Sigmoid colon (tissue), 6 donors: ENCODE measurements at regions not wholly inside any gene's neighbourhood (a gene's known extent, or its start where the extent isn't known, plus 50 kb on each side); places are given as distances from the start of the nearest gene placed in this dataset.
"Not testable (repeated sequence)": the region's sequence is repeated elsewhere in the genome, so short reads cannot be mapped to it uniquely, and the experiment has no call there.

Source experiments
- DNase-seq: peaks from one replicate; pipeline ENCODE4 v3.0.0-alpha.2; 2019
- H3K27ac ChIP-seq, 4 donors: fragments of 200-600 bp; sonication (generic); one replicate each; pipeline ENCODE4 v1.5.1; 2016 to 2019; ENCODE audit warnings: mild to moderate bottlenecking in 1 of 4
- H3K27me3 ChIP-seq, 3 donors: fragments of 200-600 bp; sonication (generic); one replicate each; pipeline ENCODE4 v1.5.1; 2019; ENCODE audit warnings: mild to moderate bottlenecking in 1 of 3
- H3K36me3 ChIP-seq, 4 donors: fragments of 200-600 bp; sonication (generic); one replicate each; pipeline ENCODE4 v1.5.1; 2016 to 2019
- H3K4me1 ChIP-seq, 4 donors: fragments of 200-600 bp; sonication (generic); one replicate each; pipeline ENCODE4 v1.5.1; 2017 to 2019
- H3K4me3 ChIP-seq, 4 donors: fragments of 200-600 bp; sonication (generic); one replicate each; pipeline ENCODE4 v1.5.1; 2017 to 2019; ENCODE audit warnings: mild to moderate bottlenecking in 2 of 4, moderate library complexity in 1 of 4
- H3K9me3 ChIP-seq, 4 donors: fragments of 200-600 bp in 3 of 4; sonication (generic) in 3 of 4; one replicate each; pipeline versions ENCODE4 v1.5.1 to v1.6.1; 2013 to 2019
- EP300 ChIP-seq, 4 donors: sonication (generic); formaldehyde crosslinking; IDR thresholded peaks; one replicate each; pipeline ENCODE4 v1.6.1; 2017; ENCODE audit warnings: antibody characterized with exemption in 4 of 4
- POLR2A ChIP-seq, 2 donors: fragments of 450-650 bp; IDR thresholded peaks; one replicate each; pipeline ENCODE4 v1.6.1; 2016; ENCODE audit warnings: antibody characterized with exemption in 2 of 2, mild to moderate bottlenecking in 2 of 2, moderate library complexity in 2 of 2
- POLR2AphosphoS5 ChIP-seq, 4 donors: sonication (generic); formaldehyde crosslinking; IDR thresholded peaks; one replicate each; pipeline ENCODE4 v1.6.1; 2017; ENCODE audit warnings: antibody characterized with exemption in 4 of 4
- WGBS, 2 donors: extraction: QIAGEN DNeasy Blood & Tissue Kit; methylation state at CpG; one replicate each; pipeline ENCODE4 v1.1.7; 2013; 5-methylcytosine and 5-hydroxymethylcytosine counted together
- intact Hi-C: fragments of 100-400 bp; cut with DNase I; formaldehyde crosslinking; loops from one replicate; pipeline ENCODE4 v1.15.1; 2023
- TF ChIP-seq, protein P1 (sequence below), 4 experiments: fragments of 450-650 bp in 3 of 4; fragments of 200-600 bp in 1 of 4; IDR thresholded peaks; one replicate each; pipeline ENCODE4 v1.5.1; 2016 to 2019; ENCODE audit warnings: antibody characterized with exemption in 4 of 4, mild to moderate bottlenecking in 3 of 4, moderate library complexity in 2 of 4
- donor health status: healthy with polysubstance abuse.
- donor health status: healthy.

DNA sequence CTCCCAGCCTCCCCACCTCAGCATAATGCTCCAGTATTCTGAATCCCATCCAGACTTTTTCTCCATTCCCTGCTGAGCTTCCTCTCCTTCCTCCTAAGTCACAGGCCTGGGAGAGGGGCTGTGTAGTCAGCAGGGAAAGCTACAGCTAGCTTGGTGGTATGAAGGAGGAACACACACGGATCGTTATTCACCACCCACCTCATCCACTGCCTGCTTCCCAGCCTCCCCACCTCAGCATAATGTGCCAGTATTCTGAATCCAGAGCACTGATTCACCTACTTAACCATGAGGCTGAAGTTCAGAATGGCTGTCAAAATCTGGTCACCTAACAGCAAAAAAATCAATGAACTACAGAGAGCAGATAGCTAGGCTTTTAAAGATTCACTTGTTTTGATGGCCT, 806.6 kb upstream of the AMELY start:
- intact Hi-C loops = no loop called here
- no peak overlapping the region for H3K27ac ChIP-seq
- peaks cover 0 to 18% (median 0%) of the 10 kb centered on the region in 4 donors for H3K4me1 ChIP-seq
- WGBS, 2 donors = 88 to 89% methylated on average over 2 of the region's 2 CpGs
- TF ChIP-seq POLR2A (IDR thresholded peaks at IDR 0.05) (no peak), POLR2AphosphoS5 (IDR thresholded peaks at IDR 0.05) (no peak), EP300 (IDR thresholded peaks at IDR 0.05) (no peak)
- TF ChIP-seq, protein P1, sequence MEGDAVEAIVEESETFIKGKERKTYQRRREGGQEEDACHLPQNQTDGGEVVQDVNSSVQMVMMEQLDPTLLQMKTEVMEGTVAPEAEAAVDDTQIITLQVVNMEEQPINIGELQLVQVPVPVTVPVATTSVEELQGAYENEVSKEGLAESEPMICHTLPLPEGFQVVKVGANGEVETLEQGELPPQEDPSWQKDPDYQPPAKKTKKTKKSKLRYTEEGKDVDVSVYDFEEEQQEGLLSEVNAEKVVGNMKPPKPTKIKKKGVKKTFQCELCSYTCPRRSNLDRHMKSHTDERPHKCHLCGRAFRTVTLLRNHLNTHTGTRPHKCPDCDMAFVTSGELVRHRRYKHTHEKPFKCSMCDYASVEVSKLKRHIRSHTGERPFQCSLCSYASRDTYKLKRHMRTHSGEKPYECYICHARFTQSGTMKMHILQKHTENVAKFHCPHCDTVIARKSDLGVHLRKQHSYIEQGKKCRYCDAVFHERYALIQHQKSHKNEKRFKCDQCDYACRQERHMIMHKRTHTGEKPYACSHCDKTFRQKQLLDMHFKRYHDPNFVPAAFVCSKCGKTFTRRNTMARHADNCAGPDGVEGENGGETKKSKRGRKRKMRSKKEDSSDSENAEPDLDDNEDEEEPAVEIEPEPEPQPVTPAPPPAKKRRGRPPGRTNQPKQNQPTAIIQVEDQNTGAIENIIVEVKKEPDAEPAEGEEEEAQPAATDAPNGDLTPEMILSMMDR (IDR thresholded peaks at IDR 0.05) = no peak
- H3K36me3 ChIP-seq = no peaks in the 10 kb centered on the region
- H3K9me3 ChIP-seq = no peaks in the 10 kb centered on the region
- no peak for DNase-seq
- no peak overlapping the region for H3K4me3 ChIP-seq
- no peaks in the 10 kb centered on the region for H3K27me3 ChIP-seq

DNA sequence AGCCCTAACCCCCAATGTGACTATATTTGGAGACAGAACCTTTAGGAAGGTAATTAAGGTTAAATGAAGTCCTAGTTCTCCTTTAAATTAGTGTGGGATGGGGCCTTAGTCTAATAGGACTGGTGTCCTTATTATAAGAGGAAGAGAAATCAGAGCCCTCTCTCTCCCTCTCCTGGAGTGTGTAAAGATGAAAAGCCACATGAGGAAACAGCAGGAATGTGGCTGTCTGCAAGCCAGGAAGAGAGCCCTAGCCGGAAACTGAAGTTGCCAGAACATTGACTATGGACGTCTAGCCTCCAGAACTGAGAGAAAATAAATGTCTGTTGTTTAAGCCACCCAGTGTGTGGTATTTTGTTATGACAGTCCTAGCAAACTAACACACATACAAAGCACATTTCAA, 802.9 kb upstream of the AMELY start:
- no peak for TF ChIP-seq POLR2A (IDR thresholded peaks at IDR 0.05)
- no peak for TF ChIP-seq EP300 (IDR thresholded peaks at IDR 0.05)
- TF ChIP-seq POLR2AphosphoS5 (IDR thresholded peaks at IDR 0.05) = no peak
- TF ChIP-seq, protein P1 (IDR thresholded peaks at IDR 0.05) = no peak
- intact Hi-C loops = no loop called here
- Histone ChIP-seq H3K27ac (no peak overlapping the region), H3K36me3 (no peaks in the 10 kb centered on the region), H3K9me3 (no peaks in the 10 kb centered on the region), H3K4me1 (peaks cover 0 to 14% (median 0%) of the 10 kb centered on the region in 4 donors), H3K4me3 (no peak overlapping the region), H3K27me3 (no peaks in the 10 kb centered on the region)
- no peak for DNase-seq
- 24 to 30% methylated on average over 2 of the region's 2 CpGs for WGBS, 2 donors

DNA sequence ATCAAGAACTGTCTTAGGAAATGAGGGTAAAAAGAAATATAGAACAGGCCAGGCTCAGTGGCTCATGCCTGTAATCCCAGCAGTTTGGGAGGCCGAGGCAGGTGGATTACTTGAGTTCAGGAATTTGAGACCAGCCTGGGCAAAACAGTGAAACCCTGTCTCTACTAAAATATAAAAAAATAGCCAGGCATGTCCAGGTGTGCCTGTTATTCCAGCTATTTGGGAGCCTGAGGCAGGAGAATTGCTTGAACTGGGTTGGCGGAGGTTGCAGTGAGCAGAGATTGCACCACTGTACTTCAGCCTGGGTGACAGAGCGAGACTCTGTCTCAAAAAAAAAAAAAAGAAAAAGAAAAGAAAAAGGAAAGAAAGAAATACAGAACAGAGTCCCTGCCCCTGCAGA, 802.2 kb upstream of the AMELY start:
- H3K36me3 ChIP-seq, intact Hi-C loops, H3K27ac ChIP-seq, H3K4me1 ChIP-seq, H3K4me3 ChIP-seq, DNase-seq, H3K9me3 ChIP-seq, H3K27me3 ChIP-seq: not testable (repeated sequence)
- WGBS, 2 donors = 95 to 98% methylated on average over 3 of the region's 3 CpGs

DNA sequence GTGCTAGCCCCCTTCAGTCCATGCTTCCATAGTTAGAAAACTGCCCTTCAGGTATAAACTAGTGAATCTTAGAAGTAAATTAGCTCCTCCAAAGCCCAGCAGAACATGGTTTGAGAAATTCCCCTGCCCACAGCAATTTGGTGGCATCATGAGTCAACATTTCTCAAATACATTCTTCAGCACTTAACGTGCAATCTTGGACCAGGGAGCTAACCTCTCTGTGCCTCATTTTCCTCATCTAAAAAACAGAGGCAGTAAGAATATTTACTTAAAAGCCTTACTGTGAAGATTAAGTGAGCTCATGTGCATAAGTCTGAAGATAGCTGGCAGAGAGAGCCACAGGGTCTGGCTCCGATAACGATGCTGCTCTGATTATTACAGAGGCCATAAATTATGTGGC, 800.7 kb upstream of the AMELY start:
- DNase-seq = no peak
- no peaks in the 10 kb centered on the region for H3K36me3 ChIP-seq
- no peaks in the 10 kb centered on the region for H3K4me1 ChIP-seq
- no peaks in the 10 kb centered on the region for H3K9me3 ChIP-seq
- no peak for TF ChIP-seq POLR2A (IDR thresholded peaks at IDR 0.05)
- no peak for TF ChIP-seq POLR2AphosphoS5 (IDR thresholded peaks at IDR 0.05)
- no peaks in the 10 kb centered on the region for H3K27me3 ChIP-seq
- no peak overlapping the region for H3K27ac ChIP-seq
- intact Hi-C loops = no loop called here
- no peak overlapping the region for H3K4me3 ChIP-seq
- WGBS, 2 donors = 78 to 85% methylated on average over 3 of the region's 3 CpGs

DNA sequence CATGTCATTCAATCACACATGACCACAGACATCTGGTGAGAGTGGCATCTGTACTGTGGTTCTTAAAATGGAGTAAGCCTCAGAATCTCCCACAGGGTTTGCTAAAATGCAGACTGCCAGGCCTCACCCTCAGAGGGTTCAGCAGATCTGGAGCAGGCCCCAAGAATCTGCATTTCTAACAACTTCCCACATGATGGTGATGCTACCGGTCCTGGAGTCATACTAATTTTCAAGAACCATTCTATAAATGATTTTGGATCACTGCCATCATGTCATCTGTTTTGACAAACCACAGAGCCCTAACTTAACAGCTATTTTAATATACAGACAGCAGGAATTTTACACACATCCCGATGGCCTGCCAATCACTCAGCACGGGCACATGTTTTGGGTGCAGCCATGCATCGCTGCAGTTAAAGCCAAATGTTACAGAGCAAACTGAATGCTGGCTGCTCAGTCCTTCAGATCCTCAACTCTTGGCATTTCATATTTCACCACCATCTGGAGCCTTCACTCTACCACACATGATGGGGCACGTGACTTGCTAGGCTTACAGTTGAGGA, 792.1 kb upstream of the AMELY start:
- intact Hi-C loops = no loop called here
- no peaks in the 10 kb centered on the region for H3K36me3 ChIP-seq
- H3K9me3 ChIP-seq = no peaks in the 10 kb centered on the region
- WGBS, 2 donors = 81 to 95% methylated on average over 5 of the region's 5 CpGs
- no peaks in the 10 kb centered on the region for H3K27me3 ChIP-seq
- TF ChIP-seq, protein P1 (IDR thresholded peaks at IDR 0.05) = no peak
- TF ChIP-seq EP300 (IDR thresholded peaks at IDR 0.05) = no peak
- H3K27ac ChIP-seq = no peak overlapping the region
- DNase-seq = no peak
- peaks cover 0 to 19% (median 2%) of the 10 kb centered on the region in 4 donors for H3K4me1 ChIP-seq
- H3K4me3 ChIP-seq = no peak overlapping the region

DNA sequence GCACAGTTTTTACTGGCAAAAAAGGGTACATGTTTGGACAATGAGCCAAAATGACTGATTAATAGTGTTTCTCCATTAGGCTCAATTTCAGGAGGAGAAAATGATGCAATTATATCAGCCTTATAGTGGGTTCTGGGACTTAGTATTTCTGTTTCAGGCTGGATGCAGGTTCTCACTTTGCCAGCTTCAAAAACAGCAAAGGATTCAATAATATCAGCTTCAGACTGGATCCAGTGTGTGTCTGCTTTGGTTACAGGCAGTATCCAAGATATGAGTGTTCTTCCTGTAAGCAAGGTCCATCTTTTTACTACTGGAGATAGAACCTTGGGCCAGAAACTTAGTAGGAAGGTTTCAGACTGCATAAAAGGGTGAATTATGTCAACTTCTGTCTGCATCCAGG, 790.9 kb upstream of the AMELY start:
- intact Hi-C loops = no loop called here
- Histone ChIP-seq H3K36me3 (no peaks in the 10 kb centered on the region), H3K27ac (no peak overlapping the region), H3K27me3 (no peaks in the 10 kb centered on the region), H3K4me1 (peaks cover 0 to 19% (median 2%) of the 10 kb centered on the region in 4 donors), H3K4me3 (no peak overlapping the region), H3K9me3 (no peaks in the 10 kb centered on the region)
- no peak for DNase-seq
- TF ChIP-seq EP300 (IDR thresholded peaks at IDR 0.05) (no peak), POLR2A (IDR thresholded peaks at IDR 0.05) (no peak), POLR2AphosphoS5 (IDR thresholded peaks at IDR 0.05) (no peak)
- TF ChIP-seq, protein P1 (IDR thresholded peaks at IDR 0.05) = no peak
